ENCODE measurements at regions not wholly inside any gene's neighbourhood (a gene's known extent, or its start where the extent isn't known, plus 50 kb on each side); places are given as distances from the start of the nearest gene placed in this dataset.

DNA sequence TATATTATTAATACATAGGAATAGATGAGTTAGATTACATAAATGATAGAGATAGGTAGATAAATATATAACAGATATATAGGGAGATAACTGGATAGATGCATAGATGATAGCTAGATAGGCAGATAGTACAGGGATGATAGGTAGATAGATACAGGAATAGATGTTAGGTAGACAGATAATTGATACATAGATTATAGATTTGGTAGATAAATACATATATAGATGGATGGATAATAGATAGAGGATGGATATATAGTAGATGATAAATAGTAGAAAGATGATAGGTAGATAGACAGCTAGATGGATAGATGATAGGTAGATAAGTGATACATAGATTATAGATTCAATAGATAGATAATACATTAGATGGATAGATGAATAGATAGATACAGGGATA is 283.6 kb downstream of the SHOX start:
- TF ChIP-seq, protein P1, sequence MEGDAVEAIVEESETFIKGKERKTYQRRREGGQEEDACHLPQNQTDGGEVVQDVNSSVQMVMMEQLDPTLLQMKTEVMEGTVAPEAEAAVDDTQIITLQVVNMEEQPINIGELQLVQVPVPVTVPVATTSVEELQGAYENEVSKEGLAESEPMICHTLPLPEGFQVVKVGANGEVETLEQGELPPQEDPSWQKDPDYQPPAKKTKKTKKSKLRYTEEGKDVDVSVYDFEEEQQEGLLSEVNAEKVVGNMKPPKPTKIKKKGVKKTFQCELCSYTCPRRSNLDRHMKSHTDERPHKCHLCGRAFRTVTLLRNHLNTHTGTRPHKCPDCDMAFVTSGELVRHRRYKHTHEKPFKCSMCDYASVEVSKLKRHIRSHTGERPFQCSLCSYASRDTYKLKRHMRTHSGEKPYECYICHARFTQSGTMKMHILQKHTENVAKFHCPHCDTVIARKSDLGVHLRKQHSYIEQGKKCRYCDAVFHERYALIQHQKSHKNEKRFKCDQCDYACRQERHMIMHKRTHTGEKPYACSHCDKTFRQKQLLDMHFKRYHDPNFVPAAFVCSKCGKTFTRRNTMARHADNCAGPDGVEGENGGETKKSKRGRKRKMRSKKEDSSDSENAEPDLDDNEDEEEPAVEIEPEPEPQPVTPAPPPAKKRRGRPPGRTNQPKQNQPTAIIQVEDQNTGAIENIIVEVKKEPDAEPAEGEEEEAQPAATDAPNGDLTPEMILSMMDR (IDR thresholded peaks at IDR 0.05), result no peak
- TF ChIP-seq POLR2AphosphoS5 (IDR thresholded peaks at IDR 0.05), result no peak
- no peak for TF ChIP-seq POLR2A (IDR thresholded peaks at IDR 0.05)

All from breast epithelium (tissue), 3 donors.